Tibial nerve (tissue), 4 donors: ENCODE measurements at regions not wholly inside any gene's neighbourhood (a gene's known extent, or its start where the extent isn't known, plus 50 kb on each side); places are given as distances from the start of the nearest gene placed in this dataset.

Experiments
- DNase-seq, 2 donors: peaks; one replicate each; pipeline ENCODE4 v3.0.0-alpha.2; 2019; ENCODE audit warnings: low spot score in 2 of 2
- H3K27ac ChIP-seq, 4 donors: fragments of 200-600 bp; sonication (generic) in 3 of 4; one replicate each; pipeline ENCODE4 v1.5.1; 2017 to 2019; ENCODE audit warnings: mild to moderate bottlenecking in 1 of 4
- H3K27me3 ChIP-seq, 2 donors: fragments of 200-600 bp; sonication (generic) in 1 of 2; one replicate each; pipeline versions ENCODE4 v1.5.1 to v1.6.0; 2017 to 2019
- H3K36me3 ChIP-seq, 3 donors: fragments of 200-600 bp; sonication (generic); one replicate each; pipeline ENCODE4 v1.5.1; 2018 to 2019
- H3K4me1 ChIP-seq, 4 donors: fragments of 200-600 bp; sonication (generic) in 3 of 4; one replicate each; pipeline ENCODE4 v1.5.1; 2017 to 2019
- H3K4me3 ChIP-seq, 4 donors: fragments of 200-600 bp; sonication (generic) in 3 of 4; one replicate each; pipeline ENCODE4 v1.5.1; 2017 to 2019; ENCODE audit warnings: mild to moderate bottlenecking in 1 of 4, moderate library complexity in 1 of 4
- H3K9me3 ChIP-seq, 4 donors: fragments of 200-600 bp; sonication (generic) in 3 of 4; one replicate each; pipeline ENCODE4 v1.5.1; 2017 to 2019
- EP300 ChIP-seq, 2 donors: sonication (generic); formaldehyde crosslinking; IDR thresholded peaks; one replicate each; pipeline ENCODE4 v1.6.1; 2017; ENCODE audit warnings: antibody characterized with exemption in 2 of 2, mild to moderate bottlenecking in 1 of 2
- POLR2A ChIP-seq, 2 donors: fragments of 450-650 bp; IDR thresholded peaks; one replicate each; pipeline ENCODE4 v1.6.1; 2017; ENCODE audit warnings: antibody characterized with exemption in 2 of 2, mild to moderate bottlenecking in 2 of 2, moderate library complexity in 2 of 2
- WGBS, 2 donors: methylation state at CpG; one replicate each; pipeline ENCODE4 v1.1.5; 2018; 5-methylcytosine and 5-hydroxymethylcytosine counted together
- TF ChIP-seq, protein P1 (sequence below), 5 experiments: fragments of 200-600 bp in 3 of 5; fragments of 450-650 bp in 2 of 5; sonication (generic) in 3 of 5; IDR thresholded peaks; one replicate each; pipeline ENCODE4 v1.5.1; 2016 to 2019; ENCODE audit warnings: antibody characterized with exemption in 5 of 5, mild to moderate bottlenecking in 3 of 5, moderate library complexity in 2 of 5

DNA sequence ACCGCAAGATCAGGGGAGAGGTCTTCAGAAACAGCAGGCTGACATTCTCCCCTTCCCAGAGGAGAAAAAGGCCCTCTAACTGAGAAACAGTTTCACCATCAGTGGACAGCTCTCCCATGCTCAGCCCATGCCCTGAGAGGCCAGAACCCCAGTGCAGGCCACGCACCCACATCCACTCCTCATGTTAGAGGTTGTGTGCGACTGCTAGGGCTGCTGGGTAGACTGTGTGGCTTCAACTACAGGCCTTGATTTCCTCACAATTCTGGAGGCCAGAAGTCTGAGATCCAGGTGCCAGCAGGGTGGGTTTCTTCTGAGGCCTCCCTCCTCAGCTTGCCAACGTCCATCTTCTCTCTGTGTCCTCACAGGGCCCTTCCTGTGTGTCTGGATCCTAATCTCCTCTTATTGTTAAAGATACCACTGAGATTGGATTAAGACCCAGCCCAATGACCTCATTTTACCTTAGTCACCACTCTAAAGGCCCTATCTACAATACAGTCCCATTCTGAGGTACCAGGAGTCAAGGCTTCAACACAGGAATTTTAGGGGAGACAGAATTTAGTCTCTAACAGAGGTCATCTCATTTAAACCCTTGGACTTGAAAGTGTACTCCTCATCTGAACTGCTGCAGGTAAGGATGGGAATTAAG, 67.7 kb upstream of the CD93 start:
- DNase-seq: no peak
- TF ChIP-seq POLR2A (IDR thresholded peaks at IDR 0.05) (no peak), EP300 (IDR thresholded peaks at IDR 0.05) (no peak)
- TF ChIP-seq, protein P1, sequence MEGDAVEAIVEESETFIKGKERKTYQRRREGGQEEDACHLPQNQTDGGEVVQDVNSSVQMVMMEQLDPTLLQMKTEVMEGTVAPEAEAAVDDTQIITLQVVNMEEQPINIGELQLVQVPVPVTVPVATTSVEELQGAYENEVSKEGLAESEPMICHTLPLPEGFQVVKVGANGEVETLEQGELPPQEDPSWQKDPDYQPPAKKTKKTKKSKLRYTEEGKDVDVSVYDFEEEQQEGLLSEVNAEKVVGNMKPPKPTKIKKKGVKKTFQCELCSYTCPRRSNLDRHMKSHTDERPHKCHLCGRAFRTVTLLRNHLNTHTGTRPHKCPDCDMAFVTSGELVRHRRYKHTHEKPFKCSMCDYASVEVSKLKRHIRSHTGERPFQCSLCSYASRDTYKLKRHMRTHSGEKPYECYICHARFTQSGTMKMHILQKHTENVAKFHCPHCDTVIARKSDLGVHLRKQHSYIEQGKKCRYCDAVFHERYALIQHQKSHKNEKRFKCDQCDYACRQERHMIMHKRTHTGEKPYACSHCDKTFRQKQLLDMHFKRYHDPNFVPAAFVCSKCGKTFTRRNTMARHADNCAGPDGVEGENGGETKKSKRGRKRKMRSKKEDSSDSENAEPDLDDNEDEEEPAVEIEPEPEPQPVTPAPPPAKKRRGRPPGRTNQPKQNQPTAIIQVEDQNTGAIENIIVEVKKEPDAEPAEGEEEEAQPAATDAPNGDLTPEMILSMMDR (IDR thresholded peaks at IDR 0.05): no peak
- 78 to 93% methylated on average over 3 to 4 of the region's 4 CpGs for WGBS, 2 donors
- Histone ChIP-seq H3K27me3 (no peaks in the 10 kb centered on the region), H3K4me1 (peaks cover 0 to 58% (median 7%) of the 10 kb centered on the region in 4 donors), H3K4me3 (no peak overlapping the region), H3K27ac (peak overlapping the region in 2 of 4 donors; percentile 47 to 54), H3K36me3 (no peaks in the 10 kb centered on the region), H3K9me3 (no peaks in the 10 kb centered on the region)

DNA sequence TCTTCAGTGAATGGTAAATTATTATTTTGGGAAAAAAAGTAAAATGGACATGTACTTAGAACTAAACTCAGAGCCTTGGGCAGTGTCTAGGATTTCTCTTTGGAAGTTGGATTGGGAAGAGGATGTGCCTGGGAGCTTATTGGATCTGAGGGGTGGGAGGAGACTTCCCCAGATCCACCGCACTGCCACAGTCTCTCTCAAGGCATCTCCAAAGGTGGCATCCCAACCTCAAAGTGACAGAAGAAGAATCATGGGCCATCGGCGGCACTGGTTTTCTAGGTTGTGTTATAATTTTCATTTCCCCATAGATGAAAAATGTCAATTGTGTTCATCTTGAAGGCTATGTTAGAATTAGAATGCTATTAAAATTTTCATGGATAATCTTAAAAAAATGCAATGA, 66.8 kb upstream of the CD93 start:
- H3K36me3 ChIP-seq: no peaks in the 10 kb centered on the region
- DNase-seq: no peak
- H3K27me3 ChIP-seq: no peaks in the 10 kb centered on the region
- peaks cover 0 to 64% (median 7%) of the 10 kb centered on the region in 4 donors for H3K4me1 ChIP-seq
- H3K9me3 ChIP-seq: no peaks in the 10 kb centered on the region
- 91 to 93% methylated on average over 3 of the region's 3 CpGs for WGBS, 2 donors
- no peak overlapping the region for H3K4me3 ChIP-seq
- H3K27ac ChIP-seq: peak overlapping the region in 2 of 4 donors; percentile 69 to 71
- no peak for TF ChIP-seq POLR2A (IDR thresholded peaks at IDR 0.05)
- TF ChIP-seq EP300 (IDR thresholded peaks at IDR 0.05): no peak
- TF ChIP-seq, protein P1 (IDR thresholded peaks at IDR 0.05): no peak

DNA sequence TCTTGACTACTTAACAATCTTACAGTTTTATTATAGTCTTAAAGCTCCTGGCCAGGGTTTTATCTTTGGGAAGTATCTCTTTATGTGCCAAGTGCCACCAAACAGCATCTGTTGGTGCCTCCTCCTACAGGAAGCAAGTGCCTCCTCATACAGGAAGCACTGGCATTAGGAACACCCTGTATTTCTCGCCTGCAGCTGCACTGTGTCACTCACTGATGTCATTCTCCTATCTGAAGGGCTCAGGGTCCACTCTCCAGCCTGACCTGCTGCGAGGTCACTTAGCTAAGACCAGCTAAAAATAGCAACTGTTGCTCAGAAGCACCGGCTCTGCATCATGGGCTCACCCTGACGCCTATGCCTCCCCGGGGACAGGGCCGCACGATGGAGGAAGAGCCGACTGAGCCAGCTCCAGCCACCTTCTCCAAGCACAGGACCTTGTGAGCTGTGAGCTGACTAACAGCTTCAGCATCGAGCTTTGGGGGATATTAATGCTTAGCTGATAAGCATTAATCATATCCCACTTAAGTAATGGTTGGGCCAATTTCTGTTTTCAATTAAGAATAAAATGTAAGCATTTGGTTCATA, 66.3 kb upstream of the CD93 start:
- TF ChIP-seq EP300 (IDR thresholded peaks at IDR 0.05): peak; percentile 87
- peak in 1 of 2 donors; percentile 18 for TF ChIP-seq POLR2A (IDR thresholded peaks at IDR 0.05)
- TF ChIP-seq, protein P1 (IDR thresholded peaks at IDR 0.05): peak in 1 of 5 experiments; percentile 14
- Histone ChIP-seq H3K36me3 (no peaks in the 10 kb centered on the region), H3K9me3 (no peaks in the 10 kb centered on the region), H3K27ac (peak overlapping the region in 2 of 4 donors; percentile 71 to 80), H3K4me3 (no peak overlapping the region), H3K27me3 (no peaks in the 10 kb centered on the region), H3K4me1 (peaks cover 0 to 69% (median 11%) of the 10 kb centered on the region in 4 donors)
- 29 to 42% methylated on average over 9 of the region's 9 CpGs for WGBS, 2 donors
- peak in 1 of 2 donors; percentile 53 for DNase-seq

DNA sequence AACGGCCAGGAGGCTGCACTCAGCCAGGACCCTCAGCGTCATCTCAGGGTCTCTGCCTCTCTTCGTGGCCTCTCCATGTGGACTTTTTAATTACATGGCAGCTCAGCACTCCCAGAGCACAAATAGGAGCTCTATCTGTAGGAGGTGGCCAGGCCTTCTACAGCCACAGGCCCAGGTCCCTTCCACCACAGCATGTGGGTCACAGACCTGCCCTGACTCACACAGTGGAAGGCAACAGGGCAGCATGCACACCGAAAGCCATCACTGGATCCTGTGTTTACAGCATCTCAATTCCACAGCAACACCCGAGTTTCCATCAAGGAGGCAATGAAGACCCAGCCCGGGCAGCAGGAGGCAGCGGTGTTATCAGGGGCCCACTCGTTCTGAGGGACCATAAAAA, 65.8 kb upstream of the CD93 start:
- no peaks in the 10 kb centered on the region for H3K27me3 ChIP-seq
- H3K36me3 ChIP-seq: no peaks in the 10 kb centered on the region
- no peaks in the 10 kb centered on the region for H3K9me3 ChIP-seq
- TF ChIP-seq POLR2A (IDR thresholded peaks at IDR 0.05) (no peak), EP300 (IDR thresholded peaks at IDR 0.05) (no peak)
- TF ChIP-seq, protein P1 (IDR thresholded peaks at IDR 0.05): no peak
- WGBS, 2 donors: 86 to 88% methylated on average over 8 of the region's 8 CpGs
- no peak overlapping the region for H3K4me3 ChIP-seq
- no peak for DNase-seq
- peaks cover 0 to 75% (median 14%) of the 10 kb centered on the region in 4 donors for H3K4me1 ChIP-seq
- peak overlapping the region in 2 of 4 donors; percentile 71 to 80 for H3K27ac ChIP-seq

DNA sequence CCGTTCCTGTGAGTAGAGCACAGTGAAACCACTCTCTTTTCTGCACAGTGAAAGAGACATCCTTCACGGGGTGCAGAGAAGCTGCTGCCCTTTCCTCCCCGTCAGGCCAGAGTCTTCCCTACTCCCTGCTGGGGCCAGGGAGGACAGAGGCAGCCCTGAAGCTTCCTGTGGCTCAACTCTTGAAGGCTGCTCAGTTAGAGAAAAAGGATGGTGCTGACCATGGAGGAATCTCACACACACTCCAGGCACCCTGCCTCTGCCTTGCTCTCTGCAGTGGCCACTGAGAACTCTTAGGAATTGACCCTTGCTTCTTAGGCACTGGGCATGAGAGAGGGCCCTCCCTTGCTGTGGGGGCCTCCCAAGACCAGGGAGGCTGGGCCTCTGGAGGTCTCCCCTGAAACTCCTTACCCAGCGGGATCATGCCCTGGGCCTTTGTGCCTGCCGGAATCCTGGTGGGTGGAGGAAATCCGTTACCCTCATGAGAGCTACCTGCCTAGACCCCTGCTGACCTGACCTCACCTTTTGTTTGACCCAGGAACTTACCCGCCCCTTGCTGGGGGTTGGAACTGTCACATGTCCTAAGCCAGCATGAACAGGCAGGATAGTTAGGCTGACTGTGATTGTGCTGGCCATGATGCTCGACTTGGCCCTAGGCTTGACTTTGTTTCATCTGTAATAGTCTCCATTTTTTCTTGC, 65.0 kb upstream of the CD93 start:
- DNase-seq: no peak
- no peaks in the 10 kb centered on the region for H3K9me3 ChIP-seq
- peak overlapping the region in 2 of 4 donors; percentile 71 to 80 for H3K27ac ChIP-seq
- no peak overlapping the region for H3K4me3 ChIP-seq
- H3K4me1 ChIP-seq: peaks cover 0 to 72% (median 16%) of the 10 kb centered on the region in 4 donors
- H3K27me3 ChIP-seq: no peaks in the 10 kb centered on the region
- WGBS, 2 donors: 84 to 85% methylated on average over 6 to 8 of the region's 8 CpGs
- TF ChIP-seq, protein P1 (IDR thresholded peaks at IDR 0.05): no peak
- no peak for TF ChIP-seq EP300 (IDR thresholded peaks at IDR 0.05)
- TF ChIP-seq POLR2A (IDR thresholded peaks at IDR 0.05): no peak
- no peaks in the 10 kb centered on the region for H3K36me3 ChIP-seq
